ENCODE measurements at regions not wholly inside any gene's neighbourhood (a gene's known extent, or its start where the extent isn't known, plus 50 kb on each side); places are given as distances from the start of the nearest gene placed in this dataset.
"Not testable (repeated sequence)": the region's sequence is repeated elsewhere in the genome, so short reads cannot be mapped to it uniquely, and the experiment has no call there.

GRCh38 chr4:134490863-134491262 is 289.3 kb upstream of the PABPC4L start:
- DNase-seq (no peak), ATAC-seq (ENCODE audit: low read depth) (no peak)
- H3K27me3 Mint-ChIP-seq: no peaks in the 10 kb centered on the region
- no peak overlapping the region for H3K4me3 Mint-ChIP-seq
- no peaks in the 10 kb centered on the region for H3K36me3 Mint-ChIP-seq
- POLR2A ChIA-PET: no interaction called here
- no peaks in the 10 kb centered on the region for H3K4me1 Mint-ChIP-seq
- H3K27ac Mint-ChIP-seq: no peak overlapping the region
- H3K9me3 Mint-ChIP-seq: peaks cover 2% of the 10 kb centered on the region

GRCh38 chr4:134483514-134483913 is 281.9 kb upstream of the PABPC4L start:
- H3K27me3 Mint-ChIP-seq, H3K9me3 Mint-ChIP-seq: not testable (repeated sequence)

GRCh38 chr4:134471569-134471968 is 270.0 kb upstream of the PABPC4L start:
- ATAC-seq (ENCODE audit: low read depth): no peak
- peaks cover 2% of the 10 kb centered on the region for H3K9me3 Mint-ChIP-seq
- no peak for DNase-seq
- no peak overlapping the region for H3K27ac Mint-ChIP-seq
- H3K4me1 Mint-ChIP-seq: no peaks in the 10 kb centered on the region
- POLR2A ChIA-PET: no interaction called here
- H3K27me3 Mint-ChIP-seq: no peaks in the 10 kb centered on the region
- no peaks in the 10 kb centered on the region for H3K36me3 Mint-ChIP-seq
- no peak overlapping the region for H3K4me3 Mint-ChIP-seq

More at GRCh38 chr4:134483514-134483913, 281.9 kb upstream of the PABPC4L start:
- H3K27ac Mint-ChIP-seq; H3K36me3 Mint-ChIP-seq; POLR2A ChIA-PET; H3K4me1 Mint-ChIP-seq; DNase-seq; H3K4me3 Mint-ChIP-seq; ATAC-seq (ENCODE audit: low read depth): not testable (repeated sequence)

GRCh38 chr4:134470544-134470943 is 269.0 kb upstream of the PABPC4L start:
- no peak overlapping the region for H3K4me3 Mint-ChIP-seq
- H3K27me3 Mint-ChIP-seq: no peaks in the 10 kb centered on the region
- no peak overlapping the region for H3K27ac Mint-ChIP-seq
- DNase-seq (no peak), ATAC-seq (ENCODE audit: low read depth) (no peak)
- no peaks in the 10 kb centered on the region for H3K9me3 Mint-ChIP-seq
- H3K4me1 Mint-ChIP-seq: no peaks in the 10 kb centered on the region
- POLR2A ChIA-PET: no interaction called here
- H3K36me3 Mint-ChIP-seq: no peaks in the 10 kb centered on the region

- no peak overlapping the region for H3K27ac Mint-ChIP-seq
- no peaks in the 10 kb centered on the region for H3K4me1 Mint-ChIP-seq
- no peak overlapping the region for H3K4me3 Mint-ChIP-seq
- peaks cover 3% of the 10 kb centered on the region for H3K9me3 Mint-ChIP-seq
- ATAC-seq (ENCODE audit: low read depth): no peak
- DNase-seq: no peak
- no peaks in the 10 kb centered on the region for H3K36me3 Mint-ChIP-seq
- H3K27me3 Mint-ChIP-seq: no peaks in the 10 kb centered on the region
- POLR2A ChIA-PET: no interaction called here
Observed at GRCh38 chr4:134465417-134465816, 263.8 kb upstream of the PABPC4L start.

- Mint-ChIP-seq H3K36me3 (no peaks in the 10 kb centered on the region), H3K9me3 (peaks cover 9% of the 10 kb centered on the region), H3K27me3 (no peaks in the 10 kb centered on the region), H3K27ac (no peak overlapping the region), H3K4me3 (no peak overlapping the region), H3K4me1 (no peaks in the 10 kb centered on the region)
- DNase-seq (no peak), ATAC-seq (ENCODE audit: low read depth) (no peak)
- POLR2A ChIA-PET: no interaction called here
Observed at GRCh38 chr4:134463771-134464170, 262.2 kb upstream of the PABPC4L start.

GRCh38 chr4:134426821-134427220 is 225.2 kb upstream of the PABPC4L start:
- Mint-ChIP-seq H3K36me3 (no peaks in the 10 kb centered on the region), H3K4me3 (no peak overlapping the region), H3K27me3 (no peaks in the 10 kb centered on the region), H3K27ac (no peak overlapping the region), H3K4me1 (no peaks in the 10 kb centered on the region), H3K9me3 (peaks cover 1% of the 10 kb centered on the region)
- DNase-seq (no peak), ATAC-seq (ENCODE audit: low read depth) (no peak)
- POLR2A ChIA-PET: no interaction called here

- H3K27me3 Mint-ChIP-seq: no peaks in the 10 kb centered on the region
- POLR2A ChIA-PET: no interaction called here
- no peak overlapping the region for H3K27ac Mint-ChIP-seq
Observed at GRCh38 chr4:134425756-134426155, 224.2 kb upstream of the PABPC4L start.

GRCh38 chr4:134422776-134423175 is 221.2 kb upstream of the PABPC4L start:
- Mint-ChIP-seq H3K4me3 (no peak overlapping the region), H3K27me3 (no peaks in the 10 kb centered on the region), H3K4me1 (no peaks in the 10 kb centered on the region), H3K27ac (no peak overlapping the region), H3K36me3 (no peaks in the 10 kb centered on the region), H3K9me3 (peaks cover 1% of the 10 kb centered on the region)
- POLR2A ChIA-PET: no interaction called here
- ATAC-seq (ENCODE audit: low read depth) (no peak), DNase-seq (no peak)

More at GRCh38 chr4:134425756-134426155, 224.2 kb upstream of the PABPC4L start:
- no peaks in the 10 kb centered on the region for H3K36me3 Mint-ChIP-seq
- DNase-seq (no peak), ATAC-seq (ENCODE audit: low read depth) (no peak)
- H3K9me3 Mint-ChIP-seq: peaks cover 1% of the 10 kb centered on the region
- H3K4me3 Mint-ChIP-seq: no peak overlapping the region
- H3K4me1 Mint-ChIP-seq: no peaks in the 10 kb centered on the region

GRCh38 chr4:134421734-134422133 is 220.1 kb upstream of the PABPC4L start:
- Mint-ChIP-seq H3K9me3 (peaks cover 1% of the 10 kb centered on the region), H3K27ac (no peak overlapping the region), H3K4me1 (no peaks in the 10 kb centered on the region), H3K4me3 (no peak overlapping the region), H3K36me3 (no peaks in the 10 kb centered on the region), H3K27me3 (no peaks in the 10 kb centered on the region)
- POLR2A ChIA-PET: no interaction called here
- ATAC-seq (ENCODE audit: low read depth) (no peak), DNase-seq (no peak)

- H3K36me3 Mint-ChIP-seq: no peaks in the 10 kb centered on the region
- POLR2A ChIA-PET: no interaction called here
- H3K4me1 Mint-ChIP-seq: no peaks in the 10 kb centered on the region
- H3K4me3 Mint-ChIP-seq: no peak overlapping the region
- no peaks in the 10 kb centered on the region for H3K27me3 Mint-ChIP-seq
- H3K9me3 Mint-ChIP-seq: no peaks in the 10 kb centered on the region
- no peak for ATAC-seq (ENCODE audit: low read depth)
- no peak overlapping the region for H3K27ac Mint-ChIP-seq
- DNase-seq: no peak
Observed at GRCh38 chr4:134408897-134409296, 207.3 kb upstream of the PABPC4L start.

GRCh38 chr4:134401798-134402197 is 200.2 kb upstream of the PABPC4L start:
- no peaks in the 10 kb centered on the region for H3K36me3 Mint-ChIP-seq
- ATAC-seq (ENCODE audit: low read depth) (no peak), DNase-seq (no peak)
- H3K27ac Mint-ChIP-seq: no peak overlapping the region
- H3K4me1 Mint-ChIP-seq: no peaks in the 10 kb centered on the region
- peaks cover 9% of the 10 kb centered on the region for H3K9me3 Mint-ChIP-seq
- no peaks in the 10 kb centered on the region for H3K27me3 Mint-ChIP-seq
- H3K4me3 Mint-ChIP-seq: no peak overlapping the region
- POLR2A ChIA-PET: no interaction called here

GRCh38 chr4:134393592-134393991 is 192.0 kb upstream of the PABPC4L start:
- DNase-seq (no peak), ATAC-seq (ENCODE audit: low read depth) (no peak)
- H3K4me3 Mint-ChIP-seq: no peak overlapping the region
- no peaks in the 10 kb centered on the region for H3K27me3 Mint-ChIP-seq
- no peak overlapping the region for H3K27ac Mint-ChIP-seq
- POLR2A ChIA-PET: no interaction called here
- H3K9me3 Mint-ChIP-seq: peaks cover 8% of the 10 kb centered on the region
- H3K36me3 Mint-ChIP-seq: no peaks in the 10 kb centered on the region
- no peaks in the 10 kb centered on the region for H3K4me1 Mint-ChIP-seq

GRCh38 chr4:134390319-134390718 is 188.7 kb upstream of the PABPC4L start:
- ATAC-seq (ENCODE audit: low read depth) (no peak), DNase-seq (no peak)
- Mint-ChIP-seq H3K27me3 (no peaks in the 10 kb centered on the region), H3K4me3 (no peak overlapping the region), H3K36me3 (no peaks in the 10 kb centered on the region), H3K27ac (no peak overlapping the region), H3K4me1 (no peaks in the 10 kb centered on the region), H3K9me3 (no peaks in the 10 kb centered on the region)
- POLR2A ChIA-PET: no interaction called here

GRCh38 chr4:134388351-134388750 is 186.8 kb upstream of the PABPC4L start:
- no peaks in the 10 kb centered on the region for H3K9me3 Mint-ChIP-seq
- POLR2A ChIA-PET: no interaction called here

More at GRCh38 chr4:134388351-134388750, 186.8 kb upstream of the PABPC4L start:
- ATAC-seq (ENCODE audit: low read depth) (no peak), DNase-seq (no peak)
- H3K4me3 Mint-ChIP-seq: no peak overlapping the region
- no peaks in the 10 kb centered on the region for H3K4me1 Mint-ChIP-seq
- H3K27me3 Mint-ChIP-seq: no peaks in the 10 kb centered on the region
- no peaks in the 10 kb centered on the region for H3K36me3 Mint-ChIP-seq
- H3K27ac Mint-ChIP-seq: no peak overlapping the region

Data from activated naive CD8-positive, alpha-beta T cell treated with anti-CD3 and anti-CD28 coated beads, Interleukin-2, amount 10 ng/mL, durations not matched to agents 7 days and 5 days (primary cell).